ENCODE measurements at regions not wholly inside any gene's neighbourhood (a gene's known extent, or its start where the extent isn't known, plus 50 kb on each side); places are given as distances from the start of the nearest gene placed in this dataset.

DNA sequence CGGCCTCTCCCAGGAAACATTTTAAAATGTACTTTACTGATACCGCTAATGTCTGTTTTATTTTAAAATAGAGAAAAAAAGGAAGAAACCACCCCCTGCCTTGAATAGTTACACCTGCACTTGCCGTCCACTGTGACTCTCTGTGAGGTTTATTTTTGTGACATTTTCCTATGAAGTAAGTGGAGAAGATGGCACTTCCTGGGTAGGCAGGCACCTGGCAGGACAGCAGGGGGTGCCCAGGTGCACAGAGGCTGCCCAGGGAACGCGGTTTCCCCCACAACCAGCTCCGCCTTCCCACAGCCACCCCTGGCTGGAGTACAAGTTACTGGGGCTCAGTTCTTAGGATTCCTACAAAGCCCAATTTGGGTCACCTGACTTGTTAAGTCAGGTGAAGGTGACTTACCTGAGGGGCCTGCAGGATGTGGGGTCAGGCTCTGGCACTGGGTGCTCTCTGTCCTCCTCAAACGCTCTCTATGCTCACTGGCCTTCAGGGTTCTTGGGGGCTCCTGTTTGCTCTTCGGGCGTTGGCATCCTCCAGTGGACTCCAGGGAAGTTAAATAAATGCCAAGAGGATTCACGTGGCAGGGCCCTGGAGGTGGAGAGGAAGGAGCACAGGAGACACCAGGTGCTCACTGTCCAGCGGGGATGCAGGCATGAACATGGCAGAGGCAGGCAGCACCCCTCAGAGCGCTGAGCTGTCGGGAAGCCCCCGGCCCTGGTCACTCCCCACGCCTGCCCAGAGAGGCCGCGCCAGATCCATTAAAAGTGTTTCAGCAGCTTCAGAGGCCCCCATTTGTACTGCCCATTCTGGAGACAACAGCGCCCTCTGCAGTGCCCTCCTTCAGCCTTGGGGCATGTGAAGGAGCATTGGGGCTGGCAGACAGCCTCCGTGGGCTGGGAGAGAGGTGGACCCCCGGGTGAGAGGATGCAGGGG lies 1021.2 kb downstream of the TBC1D22A start:
- no peaks in the 10 kb centered on the region for H3K4me1 Mint-ChIP-seq

More for the DNA sequence above, 1021.2 kb downstream of the TBC1D22A start:
- WGBS (ENCODE audit: insufficient coverage), result 78% methylated on average over 17 of the region's 20 CpGs
- no peak overlapping the region for H3K27ac ChIP-seq (ENCODE audit: low read length in 2 of 2)
- no peak overlapping the region for H2AFZ ChIP-seq (ENCODE audit: insufficient read depth, low read depth, low read length, poor library complexity, severe bottlenecking)
- H3K27me3 Mint-ChIP-seq, result peaks cover 6% of the 10 kb centered on the region
- no peak for TF ChIP-seq EZH2 (IDR thresholded peaks at IDR 0.05; ENCODE audit: borderline replicate concordance, insufficient read depth, low read depth, low read length, poor library complexity, severe bottlenecking)
- TF ChIP-seq, protein P1, sequence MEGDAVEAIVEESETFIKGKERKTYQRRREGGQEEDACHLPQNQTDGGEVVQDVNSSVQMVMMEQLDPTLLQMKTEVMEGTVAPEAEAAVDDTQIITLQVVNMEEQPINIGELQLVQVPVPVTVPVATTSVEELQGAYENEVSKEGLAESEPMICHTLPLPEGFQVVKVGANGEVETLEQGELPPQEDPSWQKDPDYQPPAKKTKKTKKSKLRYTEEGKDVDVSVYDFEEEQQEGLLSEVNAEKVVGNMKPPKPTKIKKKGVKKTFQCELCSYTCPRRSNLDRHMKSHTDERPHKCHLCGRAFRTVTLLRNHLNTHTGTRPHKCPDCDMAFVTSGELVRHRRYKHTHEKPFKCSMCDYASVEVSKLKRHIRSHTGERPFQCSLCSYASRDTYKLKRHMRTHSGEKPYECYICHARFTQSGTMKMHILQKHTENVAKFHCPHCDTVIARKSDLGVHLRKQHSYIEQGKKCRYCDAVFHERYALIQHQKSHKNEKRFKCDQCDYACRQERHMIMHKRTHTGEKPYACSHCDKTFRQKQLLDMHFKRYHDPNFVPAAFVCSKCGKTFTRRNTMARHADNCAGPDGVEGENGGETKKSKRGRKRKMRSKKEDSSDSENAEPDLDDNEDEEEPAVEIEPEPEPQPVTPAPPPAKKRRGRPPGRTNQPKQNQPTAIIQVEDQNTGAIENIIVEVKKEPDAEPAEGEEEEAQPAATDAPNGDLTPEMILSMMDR (IDR thresholded peaks at IDR 0.05), result no peak
- H3K79me2 ChIP-seq (ENCODE audit: control insufficient read depth, insufficient read depth, low read length), result no peaks in the 10 kb centered on the region
- H3K4me3 ChIP-seq (ENCODE audit: control extremely low read depth in 1 of 5, extremely low read depth in 1 of 5, insufficient read depth in 1 of 5, low read depth in 2 of 5, low read length in 4 of 5), result no peak overlapping the region
- CTCF ChIA-PET, result no interaction called here
- H3K9me3 Mint-ChIP-seq (ENCODE audit: insufficient read depth), result peaks cover 6% of the 10 kb centered on the region
- H3K27ac Mint-ChIP-seq, result no peak overlapping the region
- peaks cover 0 to 6% (median 0%) of the 10 kb centered on the region in 4 experiments for H3K27me3 ChIP-seq (replicated peaks in 1 of 4; ENCODE audit: control extremely low read depth in 1 of 4, control insufficient read depth in 3 of 4, insufficient read depth in 4 of 4, low read length in 3 of 4)
- ATAC-seq (ENCODE audit: low read depth) (no peak), DNase-seq (no peak)
- POLR2A ChIA-PET, result no interaction called here
- H3K4me3 Mint-ChIP-seq, result no peak overlapping the region
- H3K36me3 ChIP-seq (replicated peaks in 1 of 2; ENCODE audit: control extremely low read depth in 1 of 2, control insufficient read depth in 1 of 2, extremely low read depth in 1 of 2, insufficient read depth in 2 of 2, low read length in 1 of 2), result no peaks in the 10 kb centered on the region
- no peak overlapping the region for H3K9ac ChIP-seq (ENCODE audit: low read length)
- peaks cover 0 to 32% (median 11%) of the 10 kb centered on the region in 3 donors for H3K9me3 ChIP-seq (ENCODE audit: control extremely low read depth in 1 of 3, control insufficient read depth in 2 of 3, insufficient read depth in 1 of 3, low read length in 2 of 3)
- intact Hi-C loops (cut with micrococcal nuclease), result no loop called here
- no peak overlapping the region for H3K4me2 ChIP-seq (replicated peaks; ENCODE audit: low read depth, low read length, poor library complexity, severe bottlenecking)
- H4K20me1 ChIP-seq (ENCODE audit: control insufficient read depth, insufficient read depth, low read length, poor library complexity, severe bottlenecking), result no peaks in the 10 kb centered on the region
- H3K4me1 ChIP-seq (ENCODE audit: control insufficient read depth in 2 of 2, insufficient read depth in 2 of 2, low read length in 2 of 2), result no peaks in the 10 kb centered on the region
